Medulla oblongata (tissue), 1 donor: ENCODE measurements at regions not wholly inside any gene's neighbourhood (a gene's known extent, or its start where the extent isn't known, plus 50 kb on each side); places are given as distances from the start of the nearest gene placed in this dataset.

Experiments
- DNase-seq: peaks from one replicate; pipeline ENCODE4 v3.0.0-alpha.2; 2015; ENCODE audit errors: extremely low spot score

DNA sequence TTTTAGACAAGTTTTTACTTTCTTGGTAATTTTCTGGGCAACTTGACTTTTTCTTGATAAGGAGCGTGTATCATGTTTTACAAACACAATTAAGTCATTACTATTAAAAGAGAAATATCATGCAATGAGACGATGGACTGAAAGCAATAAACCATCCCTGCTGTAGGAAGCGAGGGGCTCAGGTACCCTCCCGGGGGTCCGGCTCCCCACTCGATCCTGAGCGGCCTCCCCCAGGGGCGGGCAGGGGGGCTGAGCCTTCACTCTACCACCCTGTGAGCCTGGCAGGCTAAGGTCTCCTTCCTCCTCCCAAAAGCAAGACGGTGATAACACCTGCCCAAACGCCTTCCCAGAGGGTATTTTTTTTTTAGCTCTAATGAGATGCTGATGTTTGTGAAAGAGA, 51.8 kb upstream of the ADGRA1 start:
- DNase-seq, result no peak

DNA sequence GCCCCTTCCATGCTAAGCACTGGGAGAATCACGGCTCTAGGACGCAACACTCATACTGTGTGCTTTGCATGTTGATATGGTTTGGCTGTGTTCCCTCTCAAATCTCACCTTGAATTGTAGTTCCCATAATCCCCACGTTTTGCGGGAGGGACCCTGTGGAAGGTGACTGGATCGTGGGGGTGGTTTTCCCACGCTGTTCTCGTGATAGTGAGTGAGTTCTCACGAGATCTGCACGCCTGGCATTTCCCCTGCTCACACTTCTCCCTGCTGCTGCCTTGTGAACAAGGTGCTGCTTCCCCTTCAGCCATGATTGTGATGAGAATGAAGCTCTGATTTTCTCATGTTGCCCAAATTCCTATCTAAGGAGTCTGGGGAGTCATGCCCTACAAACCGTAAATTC, 53.0 kb upstream of the ADGRA1 start:
- no peak for DNase-seq

DNA sequence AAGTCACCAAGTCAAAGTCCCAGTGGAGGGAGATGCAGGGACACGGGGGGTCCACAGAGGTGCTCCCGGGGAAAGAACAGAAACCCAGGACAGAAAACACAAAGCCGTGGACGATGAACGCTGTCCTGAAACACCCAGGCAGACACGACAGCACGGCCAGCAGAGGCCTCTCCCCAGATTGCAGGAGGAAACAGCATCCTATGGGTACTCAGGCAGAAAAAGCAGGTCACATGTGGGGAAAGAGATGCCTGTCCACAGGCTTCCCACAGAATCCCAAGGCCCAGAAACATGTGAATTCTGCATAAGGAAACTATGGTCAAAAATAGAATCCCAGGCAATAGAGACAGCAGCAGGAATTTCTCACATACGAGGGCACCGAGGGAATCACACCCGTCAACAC, 53.6 kb upstream of the ADGRA1 start:
- DNase-seq, result no peak

DNA sequence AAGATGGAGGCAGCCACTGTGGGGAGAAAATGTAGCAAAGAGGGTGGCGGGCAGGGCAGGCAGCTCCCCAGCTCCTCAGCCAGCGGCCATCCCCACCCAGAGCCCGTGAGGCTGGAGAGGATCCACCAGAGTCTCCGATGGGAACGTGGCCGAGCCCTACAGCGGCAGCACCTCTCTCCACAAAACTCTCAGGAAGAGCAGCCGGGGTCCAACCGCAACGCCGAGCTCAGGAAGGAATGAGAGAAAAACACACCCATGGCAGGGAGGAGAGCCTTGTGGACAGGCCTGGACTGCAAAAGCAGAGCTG, 54.0 kb upstream of the ADGRA1 start:
- DNase-seq, result no peak

DNA sequence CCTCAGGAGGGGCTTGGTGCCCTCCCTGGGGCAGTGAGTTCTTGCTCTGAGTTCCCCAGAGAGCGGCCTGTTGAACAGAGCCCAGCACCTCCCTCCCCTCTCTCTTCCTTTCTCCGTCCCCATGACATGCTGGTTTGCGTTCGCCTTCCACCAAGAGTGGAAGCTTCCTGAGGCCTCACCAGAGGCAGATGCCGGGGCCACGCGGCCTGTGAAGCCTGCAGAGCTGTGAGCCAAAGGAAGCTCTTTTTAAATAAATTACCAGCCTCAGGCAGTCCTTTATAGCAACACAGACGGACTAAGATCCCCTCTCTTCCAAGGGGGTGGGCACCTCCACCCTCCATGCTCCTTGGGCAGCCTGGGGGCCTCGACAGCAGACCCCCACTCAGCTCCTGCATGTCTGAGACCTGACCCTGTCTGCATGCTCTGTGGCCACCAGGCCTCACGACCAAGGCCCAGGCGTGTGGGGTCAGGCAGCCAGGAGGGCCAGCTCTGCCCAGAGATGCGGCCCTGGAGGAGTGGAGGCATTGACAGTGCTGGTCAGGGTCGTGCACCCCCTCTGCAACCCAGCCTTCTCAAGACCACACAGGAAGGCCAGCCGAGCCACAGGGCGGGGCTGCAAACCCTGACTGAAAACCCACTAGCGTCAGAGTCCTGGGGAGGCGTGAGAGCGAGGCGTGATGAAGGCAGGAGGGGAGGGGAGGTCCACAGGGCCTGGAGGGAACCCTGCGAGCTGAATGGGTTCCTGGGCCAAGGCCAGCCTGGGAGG, 54.6 kb upstream of the ADGRA1 start:
- DNase-seq, result no peak

DNA sequence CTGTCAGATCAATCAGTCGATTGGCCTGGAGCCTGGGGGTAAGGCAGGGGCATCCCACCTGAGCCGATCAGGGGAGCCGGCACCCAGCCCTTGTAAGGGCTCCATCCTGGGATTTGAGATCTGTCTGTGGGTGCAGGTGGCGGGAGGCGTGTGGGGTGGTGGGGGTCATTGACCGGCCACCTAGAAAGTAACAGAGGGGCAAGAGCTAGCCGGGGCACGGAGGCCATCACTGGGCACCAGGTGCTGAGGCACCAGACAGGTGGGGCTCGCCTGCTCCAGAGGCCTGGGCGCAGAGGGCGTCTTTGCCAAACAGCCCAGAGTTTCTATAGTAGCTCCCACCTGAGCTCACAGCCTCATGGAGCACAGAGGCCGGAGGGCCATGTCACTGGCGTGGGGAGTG, 55.5 kb upstream of the ADGRA1 start:
- no peak for DNase-seq

DNA sequence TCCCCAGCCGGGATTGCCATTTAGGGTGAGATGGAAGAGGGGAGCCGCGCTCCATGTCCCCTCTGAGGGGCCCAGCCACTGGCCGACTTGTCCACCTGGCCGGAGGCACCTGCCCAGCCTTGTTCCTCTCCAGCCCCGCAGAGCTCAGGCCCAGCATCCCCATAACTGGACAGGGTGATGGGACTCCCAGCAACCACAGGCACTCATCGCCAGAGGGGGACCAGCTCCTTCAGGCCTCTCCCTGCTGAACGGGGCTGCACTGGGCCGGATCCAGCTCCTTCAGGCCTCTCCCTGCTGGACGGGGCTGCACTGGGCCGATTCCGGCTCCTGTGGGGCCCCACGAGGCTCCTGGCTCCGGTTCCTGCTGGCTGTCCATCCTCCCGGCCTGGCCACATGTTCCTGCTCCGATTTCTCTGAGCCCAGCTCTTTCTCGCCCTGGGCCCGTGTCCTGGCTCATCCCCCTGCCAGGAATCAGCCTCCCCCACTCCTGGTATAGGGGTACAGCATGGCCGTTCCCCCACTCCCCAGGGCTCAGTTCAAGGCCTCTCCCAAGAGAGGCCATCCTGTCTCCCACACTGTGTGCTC, 56.1 kb upstream of the ADGRA1 start:
- no peak for DNase-seq

DNA sequence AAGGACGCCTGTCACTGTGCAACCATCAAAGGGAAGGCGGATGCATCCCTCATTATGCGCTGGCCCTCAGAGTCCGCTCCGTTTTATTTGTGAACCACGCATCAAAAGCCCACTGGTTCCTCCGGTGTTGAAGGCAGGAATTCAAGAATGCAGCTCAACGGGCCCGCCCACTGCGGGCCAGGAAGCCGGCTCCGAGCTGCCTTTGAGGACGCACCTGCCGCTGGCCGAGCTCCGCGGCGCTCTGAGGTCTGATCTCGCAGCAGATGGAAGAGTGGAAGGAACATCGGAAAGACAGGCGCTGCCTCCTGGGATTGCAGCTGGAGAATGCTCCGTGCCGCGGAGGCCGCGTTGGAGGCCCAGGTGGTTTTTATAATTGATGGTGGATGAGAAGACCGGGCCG, 56.9 kb upstream of the ADGRA1 start:
- DNase-seq, result no peak

DNA sequence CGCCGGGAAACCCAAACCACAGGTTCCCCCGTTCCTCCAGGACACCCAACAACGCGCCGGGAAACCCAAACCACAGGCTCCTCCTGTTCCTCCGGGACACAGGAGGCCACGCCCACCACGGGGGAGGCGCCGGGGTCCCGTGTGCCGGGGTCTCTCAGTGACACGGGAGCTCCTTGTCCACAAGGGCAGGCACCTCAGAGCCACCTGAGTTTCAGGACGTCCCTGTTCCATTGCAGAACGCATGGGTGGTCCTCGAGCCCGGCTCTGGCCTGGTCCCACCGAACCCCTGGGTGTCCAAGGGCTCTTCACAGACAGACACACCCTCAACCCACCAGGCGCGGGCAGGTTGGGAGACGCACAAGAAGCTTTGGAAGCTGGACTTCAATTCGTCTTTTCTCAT, 57.6 kb upstream of the ADGRA1 start:
- no peak for DNase-seq

DNA sequence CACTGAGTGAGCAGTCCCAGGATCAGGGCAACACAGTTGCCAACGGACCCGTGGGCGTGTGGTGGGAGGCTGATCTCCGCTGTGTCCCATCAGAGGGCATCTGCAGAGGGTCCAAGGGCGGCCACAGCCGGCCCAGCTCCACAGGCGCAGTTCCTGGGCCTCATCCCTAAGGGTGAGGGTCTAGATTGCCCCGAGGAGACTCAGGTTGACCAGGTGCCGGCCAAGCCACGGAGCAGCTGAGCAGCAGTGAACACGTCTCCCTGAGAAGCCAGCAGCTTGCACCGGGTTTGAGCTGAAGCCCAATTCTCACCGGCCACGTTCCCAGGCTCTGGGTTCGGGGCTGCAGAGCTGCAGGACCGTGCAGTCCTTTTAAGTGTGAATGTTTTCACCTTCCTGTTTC, 58.8 kb upstream of the ADGRA1 start:
- no peak for DNase-seq

DNA sequence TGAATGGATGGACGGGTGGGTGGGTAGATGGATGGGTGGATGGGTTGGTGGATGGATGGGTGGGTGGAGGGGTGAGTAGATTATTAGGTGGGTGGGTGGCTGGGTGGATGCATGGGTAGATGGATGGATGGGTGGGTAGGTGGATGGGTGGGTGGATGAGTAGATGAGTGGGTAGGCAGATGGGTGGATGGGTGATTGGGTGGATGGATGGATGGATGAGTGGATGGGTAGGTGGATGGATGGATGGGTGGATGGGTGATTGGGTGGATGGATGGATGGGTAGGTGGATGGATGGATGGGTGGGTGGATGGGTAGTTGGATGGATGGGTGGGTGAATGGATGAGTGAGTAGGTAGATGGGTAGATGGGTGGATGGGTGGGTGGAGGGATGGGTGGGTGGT, 59.6 kb upstream of the ADGRA1 start:
- no peak for DNase-seq

DNA sequence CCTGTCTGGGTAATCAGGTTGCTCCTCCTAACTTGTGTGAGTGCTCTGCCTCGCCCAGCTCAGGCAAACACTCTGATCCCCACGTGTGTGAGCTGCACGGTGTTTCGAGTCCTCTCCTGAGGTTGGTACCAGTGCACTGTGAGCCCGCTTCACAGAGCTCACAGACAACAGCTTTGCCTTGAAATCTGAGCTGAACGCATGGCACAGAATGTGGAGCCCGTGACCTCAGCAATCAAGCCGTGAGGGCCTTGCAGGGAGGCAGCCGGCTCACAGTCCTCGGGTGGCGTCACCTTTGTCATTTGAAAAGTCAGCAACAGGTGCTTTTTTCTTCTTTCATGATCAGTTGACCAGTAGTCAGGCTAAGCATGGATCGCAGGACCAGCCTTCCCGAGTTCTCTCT, 60.2 kb upstream of the ADGRA1 start:
- no peak for DNase-seq

DNA sequence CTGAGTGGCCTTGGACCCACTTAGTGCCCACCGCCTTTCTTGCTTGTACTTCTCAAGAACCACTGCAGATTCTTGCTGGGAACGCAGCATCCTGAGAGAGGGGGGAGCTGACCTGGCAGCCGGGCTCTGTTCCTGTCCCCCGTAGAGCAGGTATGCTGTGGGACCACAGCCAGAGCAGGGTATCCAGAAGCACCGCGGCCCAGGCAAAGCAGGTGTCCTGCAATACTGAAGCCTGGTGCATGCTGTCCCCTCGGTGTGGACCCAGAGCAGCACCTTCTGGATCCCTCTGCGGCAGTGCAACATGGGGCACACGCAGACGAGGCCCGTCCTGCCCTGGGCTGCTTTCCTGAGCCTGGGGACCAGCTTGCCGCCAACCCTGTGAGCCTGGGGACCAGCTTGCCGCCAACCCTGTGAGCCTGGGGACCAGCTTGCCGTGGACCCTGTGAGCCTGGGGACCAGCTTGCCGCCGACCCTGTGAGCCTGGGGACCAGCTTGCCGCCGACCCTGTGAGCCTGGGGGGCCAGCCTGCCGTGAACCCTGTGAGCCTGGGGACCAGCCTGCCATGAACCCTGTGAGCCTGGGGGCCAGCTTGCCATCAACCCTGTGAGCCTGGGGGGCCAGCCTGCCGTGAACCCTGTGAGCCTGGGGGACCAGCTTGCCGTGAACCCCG, 60.9 kb upstream of the ADGRA1 start:
- DNase-seq, result no peak

DNA sequence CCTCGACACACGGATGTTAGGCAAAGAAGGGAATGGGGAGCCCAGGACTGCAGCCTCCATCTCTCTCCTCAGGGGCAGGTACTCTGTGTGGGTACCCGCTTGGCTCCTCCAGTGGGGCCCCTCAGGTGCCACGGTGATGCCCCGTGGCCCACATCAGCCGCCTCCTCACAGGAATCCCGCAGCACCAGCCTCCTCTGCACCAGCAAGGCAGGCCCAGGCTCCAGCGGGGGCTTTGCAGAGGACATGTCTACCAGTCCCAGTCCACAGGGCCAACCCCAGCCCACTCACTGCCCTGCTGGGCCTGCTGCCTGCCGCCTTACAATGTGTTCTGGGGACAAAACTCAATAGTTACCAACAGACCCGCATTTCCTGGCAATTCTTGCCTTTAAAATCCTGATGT, 61.6 kb upstream of the ADGRA1 start:
- no peak for DNase-seq

DNA sequence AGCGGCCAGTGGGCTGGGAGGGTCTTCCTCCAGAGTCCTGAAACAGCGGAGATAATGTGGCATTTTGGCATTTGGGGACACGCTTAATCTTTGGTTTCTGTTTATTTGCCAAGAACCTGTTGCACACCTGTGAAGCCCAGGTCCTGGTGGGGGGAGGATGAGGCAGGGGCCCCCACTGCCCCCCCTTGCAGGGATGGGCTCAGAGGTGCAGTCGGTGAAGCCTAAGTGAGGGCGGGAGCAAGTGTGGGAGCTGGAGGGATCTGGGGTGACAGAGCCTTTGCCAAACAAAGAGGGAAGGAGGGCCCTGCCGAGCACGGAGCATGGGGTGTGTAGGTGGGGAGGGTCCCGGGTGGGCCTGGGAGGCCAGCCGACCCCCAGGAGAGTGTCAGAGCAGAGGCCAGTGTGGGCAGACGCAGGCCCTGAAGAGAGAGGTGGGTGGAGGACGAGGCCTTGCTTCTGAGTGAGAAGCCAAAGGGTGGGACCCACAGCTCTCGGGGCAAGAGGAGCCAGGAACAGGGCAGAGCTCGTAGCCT, 62.1 kb upstream of the ADGRA1 start:
- no peak for DNase-seq

DNA sequence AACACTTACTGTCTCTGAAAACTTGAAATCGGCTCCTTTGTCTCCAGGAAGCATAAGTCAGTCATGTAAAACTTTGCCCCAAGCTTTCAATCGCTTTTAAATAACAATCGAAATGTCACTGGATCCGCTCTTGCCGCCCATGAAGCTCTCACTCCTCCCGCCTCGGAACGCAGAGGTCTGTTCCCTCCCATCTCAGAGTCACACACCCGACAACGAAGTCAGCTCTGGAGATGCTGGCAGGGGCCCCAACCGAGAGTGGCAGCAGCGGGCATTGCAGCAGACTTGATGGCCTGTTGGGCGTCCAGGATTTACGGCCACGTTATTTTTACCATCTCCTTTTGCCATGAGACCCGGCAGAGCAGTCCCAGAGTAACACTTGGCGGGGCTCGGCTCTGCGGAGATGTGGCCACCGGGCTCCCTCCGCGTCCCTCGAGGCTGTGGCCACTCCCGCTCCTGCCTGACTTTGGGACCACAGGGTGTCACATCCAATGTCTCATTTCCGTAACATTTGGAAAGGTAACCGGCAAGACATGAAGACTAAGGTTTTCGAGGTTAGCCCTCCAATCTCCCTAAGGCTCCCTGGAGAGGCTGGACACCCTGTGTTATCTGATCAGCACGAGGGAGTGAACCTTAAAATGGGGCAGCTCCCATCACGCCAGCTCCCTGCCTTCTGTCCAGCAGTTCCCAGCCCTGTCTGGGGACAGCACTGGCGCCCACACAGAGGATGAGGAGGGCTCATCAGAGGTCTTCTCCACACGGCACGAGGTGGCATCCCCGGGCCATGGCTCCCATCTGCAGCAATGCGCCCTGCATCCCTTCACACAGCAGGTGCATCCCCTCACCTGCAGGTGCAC, 62.8 kb upstream of the ADGRA1 start:
- no peak for DNase-seq

DNA sequence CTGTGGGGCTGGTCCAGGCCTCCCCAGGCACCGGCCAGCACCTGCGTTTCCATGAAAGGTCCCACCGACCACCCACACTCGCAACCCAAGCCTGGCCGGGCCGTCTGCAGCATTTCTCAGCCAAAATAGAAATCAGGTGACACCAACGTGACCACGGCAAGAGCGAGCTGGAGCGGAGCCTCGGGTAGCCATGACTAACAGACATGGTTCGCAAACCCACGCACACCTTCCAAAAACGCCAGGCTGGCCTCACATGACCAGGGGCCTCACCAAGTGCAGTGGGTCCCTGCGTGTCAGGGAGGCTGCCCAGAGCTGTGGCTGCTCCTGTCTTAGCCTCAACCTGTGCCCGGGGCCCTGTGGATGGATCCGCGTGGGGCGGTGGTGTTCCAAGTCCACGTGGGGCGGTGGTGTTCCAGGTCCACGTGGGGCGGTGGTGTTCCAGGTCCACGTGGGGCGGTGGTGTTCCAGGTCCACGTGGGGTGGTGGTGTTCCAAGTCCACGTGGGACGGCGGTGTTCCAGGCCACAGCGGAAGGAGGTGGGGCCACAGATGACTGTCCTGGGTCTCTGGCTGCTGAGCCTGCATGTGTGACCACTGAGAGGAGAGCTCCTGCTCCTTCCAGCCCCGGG, 64.4 kb upstream of the ADGRA1 start:
- DNase-seq, result no peak

DNA sequence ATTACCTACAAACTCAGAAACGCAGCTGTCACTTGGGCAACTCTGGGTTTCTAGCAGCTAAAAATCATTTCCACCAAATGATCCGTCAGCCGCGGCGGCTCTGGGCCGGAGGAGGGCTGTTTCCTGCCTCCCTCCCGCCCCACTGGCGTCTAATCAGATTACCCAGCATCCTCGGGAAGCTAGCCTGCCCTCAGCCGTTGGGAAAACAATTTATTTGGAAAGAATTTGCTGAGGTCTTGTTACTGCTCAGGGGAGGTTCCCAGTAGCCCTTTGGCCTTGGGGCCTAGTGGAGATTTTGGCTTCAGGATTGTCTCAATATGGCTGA, 65.0 kb upstream of the ADGRA1 start:
- DNase-seq, result no peak

DNA sequence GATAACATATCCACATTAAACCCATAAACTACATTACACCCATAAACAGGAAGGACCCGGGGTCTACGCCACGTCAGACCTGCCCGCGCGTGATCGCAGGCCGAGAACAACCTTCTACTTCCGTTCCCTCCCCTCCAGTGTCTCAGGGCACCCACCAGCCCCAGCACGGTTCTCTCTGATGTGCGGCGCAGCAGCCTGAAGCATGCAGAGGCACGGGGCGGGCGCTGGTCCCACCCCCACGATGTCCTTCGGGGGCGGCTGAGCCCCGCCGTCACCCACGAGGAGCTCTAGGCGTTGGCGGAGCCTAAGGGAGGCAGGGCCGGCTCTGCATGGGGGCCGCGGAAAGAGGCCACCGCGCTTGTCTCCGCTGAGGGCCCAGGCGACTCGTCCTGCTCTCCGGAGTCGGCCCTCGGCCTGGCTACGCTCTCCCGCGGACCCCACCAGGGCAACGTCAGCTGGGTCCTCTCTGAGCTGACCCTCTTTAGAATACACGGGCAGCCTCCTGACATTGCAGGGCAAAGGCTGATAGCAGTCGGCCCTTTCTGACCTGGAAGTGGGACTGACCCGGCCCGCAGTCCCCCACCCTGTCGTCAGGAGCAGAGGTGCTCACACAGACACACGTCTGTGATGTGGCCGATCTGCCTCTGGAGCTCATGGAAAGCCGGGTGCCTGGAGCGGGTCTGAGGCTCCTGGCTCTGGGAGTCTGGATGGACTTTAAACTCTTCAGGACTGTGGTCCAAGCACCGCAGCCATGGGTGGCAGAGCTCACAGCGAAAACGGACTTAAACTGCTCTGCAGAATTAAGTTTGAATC, 65.6 kb upstream of the ADGRA1 start:
- DNase-seq, result no peak

DNA sequence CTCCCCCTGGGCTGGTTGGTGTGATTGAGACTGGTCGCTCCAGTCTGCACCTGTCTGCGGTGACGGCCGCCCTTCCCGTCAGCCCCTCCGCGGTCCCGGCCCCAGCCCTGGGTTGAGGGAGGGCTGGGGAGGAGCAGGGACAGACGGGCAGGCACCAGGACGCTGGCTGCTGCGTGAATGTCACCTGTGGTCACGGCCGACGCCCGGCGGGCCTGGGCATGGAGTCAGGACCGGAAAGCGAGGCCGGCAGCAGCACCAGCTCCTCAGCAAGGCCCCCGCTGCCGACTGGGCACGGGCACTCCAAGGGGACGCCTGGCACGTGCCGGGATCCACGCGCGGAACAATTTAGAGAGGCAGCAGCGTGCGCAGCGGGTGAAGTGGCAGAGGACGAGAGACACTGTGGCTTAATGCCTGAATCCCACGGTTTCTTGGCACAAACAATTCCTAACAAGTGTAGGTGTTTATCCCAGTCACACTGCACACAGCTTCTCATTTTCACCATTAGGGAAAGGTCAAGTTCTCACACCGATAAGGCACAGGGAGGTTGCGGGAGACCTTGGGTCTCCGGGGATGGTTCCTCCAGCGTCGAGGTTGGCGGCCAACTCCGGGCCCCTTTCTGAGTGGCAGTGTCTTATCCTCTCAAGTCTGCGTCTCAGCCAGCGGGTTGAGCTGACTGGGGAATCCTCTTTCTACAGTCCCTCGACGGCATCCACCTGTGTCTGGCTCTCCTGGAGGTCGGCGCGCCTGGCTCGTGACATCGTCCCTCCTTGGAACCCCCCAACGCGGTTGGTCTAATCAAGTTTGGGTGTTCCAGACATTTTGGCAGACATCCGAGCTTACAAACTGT, 66.4 kb upstream of the ADGRA1 start:
- no peak for DNase-seq
